22Rv1 (cell line): ENCODE measurements at regions not wholly inside any gene's neighbourhood (a gene's known extent, or its start where the extent isn't known, plus 50 kb on each side); places are given as distances from the start of the nearest gene placed in this dataset.

Experiments
- H3K27ac ChIP-seq: fragments of 450-650 bp; 2 replicates; pipeline ENCODE4 v1.5.1; 2017
- CTCF ChIP-seq: fragments of 450-650 bp; IDR thresholded peaks from 2 replicates; pipeline ENCODE4 v1.5.1; 2017; ENCODE audit warnings: mild to moderate bottlenecking
- ZFX ChIP-seq: fragments of 450-650 bp; IDR thresholded peaks from 2 replicates; pipeline ENCODE4 v1.6.1; 2017; ENCODE audit warnings: antibody characterized with exemption, borderline replicate concordance

DNA sequence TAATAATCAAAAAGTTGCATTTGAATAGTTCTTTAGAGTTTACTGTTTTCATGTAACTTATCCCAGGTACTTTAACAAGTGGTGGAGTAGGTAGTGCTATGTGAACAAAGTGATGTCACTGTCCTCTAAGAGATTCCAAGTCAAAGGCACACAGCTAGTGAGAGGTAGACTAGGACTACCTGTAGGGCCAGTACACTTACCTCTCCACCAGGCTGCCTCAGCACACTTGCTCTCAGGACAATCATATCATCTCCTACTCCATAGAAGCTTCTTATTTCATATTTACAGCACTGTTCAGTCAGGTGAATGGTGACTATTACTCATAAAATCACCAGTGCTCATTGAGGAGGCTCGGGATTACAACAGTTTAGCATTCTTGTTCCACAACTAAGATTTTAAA lies 173.0 kb upstream of the EMCN start:
- no peak for TF ChIP-seq ZFX
- no peak for TF ChIP-seq CTCF
- no peak overlapping the region for H3K27ac ChIP-seq

GRCh38 chr4:100688368-100688767 lies 170.5 kb upstream of the EMCN start:
- TF ChIP-seq ZFX (no peak), CTCF (no peak)
- H3K27ac ChIP-seq, result no peak overlapping the region

GRCh38 chr4:100682477-100683218 lies 164.8 kb upstream of the EMCN start:
- no peak for TF ChIP-seq ZFX
- TF ChIP-seq CTCF, result no peak
- no peak overlapping the region for H3K27ac ChIP-seq

DNA sequence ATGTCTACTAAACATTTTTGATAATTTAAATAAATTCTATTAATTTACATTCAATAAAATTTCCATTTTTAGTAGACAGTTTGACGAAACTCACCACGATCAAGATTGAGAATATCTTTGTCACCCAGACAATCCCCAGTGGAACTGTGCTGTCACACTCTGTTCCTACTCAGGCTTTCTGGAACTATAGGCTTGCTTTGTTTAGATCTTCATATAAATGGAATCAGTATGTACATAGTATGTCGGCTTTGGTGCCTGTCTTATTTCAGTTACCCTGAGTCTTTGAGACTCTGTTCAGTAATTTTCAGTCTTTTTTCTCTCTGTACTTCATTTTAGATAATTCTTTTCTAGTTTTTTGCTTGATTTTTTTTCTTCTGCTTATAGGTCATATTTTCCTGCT lies 163.5 kb upstream of the EMCN start:
- no peak overlapping the region for H3K27ac ChIP-seq
- TF ChIP-seq ZFX (no peak), CTCF (no peak)

DNA sequence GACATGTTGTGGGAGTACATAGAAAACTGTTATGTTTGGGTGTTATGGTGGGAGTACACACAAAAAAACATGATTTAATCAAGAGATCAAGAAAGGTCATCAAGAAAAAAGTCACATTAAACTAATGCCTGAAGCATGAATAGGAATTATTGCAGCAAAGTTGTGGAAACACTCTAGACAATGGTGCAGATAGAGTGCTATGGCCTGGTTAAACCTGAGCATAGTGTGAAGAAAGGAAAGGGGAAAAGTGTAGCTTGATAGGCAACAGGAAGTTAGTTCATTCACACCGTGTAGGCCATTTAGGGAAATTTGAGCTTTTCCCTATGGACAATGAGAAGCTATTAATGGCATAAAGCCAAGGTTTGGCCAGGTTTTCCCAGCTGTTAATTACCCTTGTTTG lies 162.1 kb upstream of the EMCN start:
- TF ChIP-seq CTCF (no peak), ZFX (no peak)
- no peak overlapping the region for H3K27ac ChIP-seq

GRCh38 chr4:100674976-100675375 lies 157.2 kb upstream of the EMCN start:
- H3K27ac ChIP-seq, result no peak overlapping the region
- TF ChIP-seq ZFX (no peak), CTCF (no peak)

- H3K27ac ChIP-seq, result no peak overlapping the region
- no peak for TF ChIP-seq ZFX
- no peak for TF ChIP-seq CTCF
Observed at GRCh38 chr4:100657187-100657586, 139.4 kb upstream of the EMCN start.
